ENCODE measurements at regions not wholly inside any gene's neighbourhood (a gene's known extent, or its start where the extent isn't known, plus 50 kb on each side); places are given as distances from the start of the nearest gene placed in this dataset.
A peak's percentile ranks its signal among the peaks of the same experiment; 100 is the strongest.

DNA sequence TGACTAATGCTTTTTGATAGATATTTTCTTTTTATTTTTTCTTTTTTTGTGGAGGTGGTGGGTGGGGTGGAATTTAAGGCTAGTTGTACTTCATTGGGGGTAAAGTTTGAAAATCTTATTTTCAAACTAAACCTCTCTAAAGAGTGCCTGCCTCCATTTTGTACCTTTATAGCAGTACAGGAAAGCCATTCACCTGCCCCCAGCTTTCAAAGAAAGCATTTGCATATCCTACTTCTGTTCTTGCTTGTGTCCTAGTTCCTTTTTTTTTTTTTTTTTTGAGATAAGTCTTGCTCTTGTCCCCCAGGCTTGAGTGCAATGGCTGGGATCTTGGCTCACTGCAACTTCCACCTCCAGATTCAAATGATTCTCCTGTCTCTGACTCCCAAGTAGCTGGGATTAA is 766.2 kb upstream of the LRRC4C start:
- TF ChIP-seq POLR2A (IDR thresholded peaks at IDR 0.05; ENCODE audit: low read depth, low read length) (no peak), POU2F2 (IDR thresholded peaks at IDR 0.05; ENCODE audit: low read depth, low read length) (peak; percentile 38; the same call in 1 of the 2 replicates), TAF1 (IDR thresholded peaks at IDR 0.05; ENCODE audit: low read depth, low read length) (no peak), POLR2AphosphoS5 (IDR thresholded peaks at IDR 0.05; ENCODE audit: low read depth, low read length) (no peak), SPI1 (IDR thresholded peaks at IDR 0.05; ENCODE audit: low read depth, low read length) (peak; percentile 26; the same call in 1 of the 2 replicates)

Measured in GM12891 (cell line).